Loucy (cell line): ENCODE measurements at regions not wholly inside any gene's neighbourhood (a gene's known extent, or its start where the extent isn't known, plus 50 kb on each side); places are given as distances from the start of the nearest gene placed in this dataset.

Source experiments
- CTCF ChIP-seq: fragments of 200-600 bp; sonication (generic); conservative IDR thresholded peaks from 2 replicates; pipeline ENCODE4 v1.5.1; 2014; ENCODE audit warnings: mild to moderate bottlenecking, antibody characterized with exemption, low read length
- EZH2phosphoT487 ChIP-seq: fragments of 200-600 bp; IDR thresholded peaks from 2 replicates; pipeline ENCODE4 v1.6.1; 2018; ENCODE audit warnings: antibody characterized with exemption, mild to moderate bottlenecking, moderate library complexity, borderline replicate concordance

GRCh38 chr5:8827696-8828095 lies 718.2 kb downstream of the SEMA5A start:
- TF ChIP-seq CTCF (no peak), EZH2phosphoT487 (no peak)
